CD4-positive, alpha-beta T cell treated with Interleukin-17A for 1 hour (primary cell): ENCODE measurements at regions not wholly inside any gene's neighbourhood (a gene's known extent, or its start where the extent isn't known, plus 50 kb on each side); places are given as distances from the start of the nearest gene placed in this dataset.
"Not testable (repeated sequence)": the region's sequence is repeated elsewhere in the genome, so short reads cannot be mapped to it uniquely, and the experiment has no call there.

Experiments used
- DNase-seq: peaks from one replicate; pipeline ENCODE4 v3.0.0-alpha.2; 2020

DNA sequence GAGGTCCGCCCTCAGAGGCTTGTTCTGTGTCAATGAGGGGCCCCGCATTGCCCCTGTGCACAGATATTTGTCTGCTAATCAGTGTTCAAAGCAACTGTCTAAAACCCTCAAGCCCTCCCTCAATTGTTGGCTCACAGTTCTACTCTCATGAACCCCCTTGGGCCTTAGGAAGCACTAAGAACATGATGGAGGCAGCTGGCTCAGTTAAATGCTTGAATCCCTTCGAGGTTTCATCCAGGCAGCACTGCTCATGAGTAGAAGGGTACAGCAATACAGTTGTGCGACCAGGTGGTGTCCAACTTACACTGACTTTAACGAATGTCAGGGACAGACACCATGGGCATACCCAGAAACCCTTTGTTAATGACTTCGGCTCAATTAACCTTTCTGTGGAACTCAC is 89.2 kb upstream of the WSCD1 start:
- no peak for DNase-seq

DNA sequence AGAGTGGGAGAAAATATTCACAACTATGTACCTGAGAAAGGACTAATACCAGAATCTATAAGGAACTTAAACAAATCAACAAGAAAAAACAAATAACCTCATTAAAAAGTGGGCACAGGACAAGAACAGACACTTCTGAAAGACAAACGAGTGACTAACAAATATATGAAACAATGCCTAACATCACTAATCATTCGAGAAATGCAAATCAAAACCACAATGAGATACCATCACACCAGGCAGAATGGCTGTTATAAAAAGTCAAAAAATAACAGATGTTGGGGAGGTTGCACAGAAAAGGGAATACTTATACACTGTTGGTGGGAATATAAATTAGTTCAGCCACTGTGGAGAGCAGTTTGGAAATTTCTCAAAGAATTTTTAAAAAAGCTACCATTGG is 83.5 kb upstream of the WSCD1 start:
- no peak for DNase-seq

DNA sequence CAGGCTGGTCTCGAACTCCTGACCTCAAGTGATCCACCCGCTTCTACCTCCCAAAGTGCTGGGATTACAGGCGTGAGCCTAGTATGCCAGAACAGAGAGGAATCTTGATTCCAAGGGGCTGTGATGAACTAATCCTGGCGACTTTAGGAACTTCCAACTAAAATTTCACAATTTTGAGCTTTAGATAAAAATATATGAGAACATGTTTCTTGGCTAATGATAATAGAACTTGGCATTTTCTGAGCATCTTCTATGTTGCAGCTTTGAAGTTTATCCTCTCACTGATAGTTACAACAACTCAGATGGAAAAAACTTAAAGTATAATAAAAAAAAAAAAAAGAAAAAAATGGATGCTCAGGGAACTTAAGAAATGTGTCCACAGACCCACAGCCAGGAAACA is 69.8 kb upstream of the WSCD1 start:
- no peak for DNase-seq

- DNase-seq, result not testable (repeated sequence)
Measured at GRCh38 chr17:6003221-6003620, 67.0 kb upstream of the WSCD1 start.

- no peak for DNase-seq
Measured at GRCh38 chr17:6005939-6006338, 64.2 kb upstream of the WSCD1 start.

- DNase-seq, result no peak
Measured at GRCh38 chr17:6011206-6011605, 59.0 kb upstream of the WSCD1 start.

GRCh38 chr17:6018788-6019187 is 51.4 kb upstream of the WSCD1 start:
- DNase-seq, result no peak

GRCh38 chr17:6019959-6020358 is 50.2 kb upstream of the WSCD1 start:
- no peak for DNase-seq

- DNase-seq, result no peak
Measured at GRCh38 chr17:6020376-6021010, 49.7 kb upstream of the WSCD1 start.
